SIG-M5 treated with dmso at 0.1 percent for 504 hours (cell line): ENCODE measurements at regions not wholly inside any gene's neighbourhood (a gene's known extent, or its start where the extent isn't known, plus 50 kb on each side); places are given as distances from the start of the nearest gene placed in this dataset.

Experiments used
- DNase-seq: peaks from one replicate; lab custom pipeline; 2025; ENCODE audit not compliant: unreplicated experiment; lab: John Stamatoyannopoulos, UW

DNA sequence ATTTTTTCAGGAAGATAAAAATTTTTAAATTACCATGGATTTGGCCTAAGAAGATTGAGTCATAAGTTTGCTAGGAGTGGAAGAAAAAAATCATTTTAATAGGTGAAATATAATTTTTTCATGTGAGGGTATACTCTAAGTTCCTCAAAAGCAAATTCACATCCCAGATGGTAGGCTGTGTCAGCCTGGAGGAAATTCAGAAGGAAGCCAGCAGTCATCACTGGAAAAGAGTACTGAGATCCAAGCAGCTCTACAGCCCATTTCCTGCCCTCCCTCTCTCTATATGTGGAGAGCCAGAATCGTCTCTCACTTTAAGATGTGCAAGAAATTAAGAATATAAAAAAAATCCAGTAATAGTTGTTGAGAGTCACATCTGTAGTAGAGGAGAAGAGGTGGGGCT, 126.5 kb upstream of the CDH18 start:
- DNase-seq, result no peak

DNA sequence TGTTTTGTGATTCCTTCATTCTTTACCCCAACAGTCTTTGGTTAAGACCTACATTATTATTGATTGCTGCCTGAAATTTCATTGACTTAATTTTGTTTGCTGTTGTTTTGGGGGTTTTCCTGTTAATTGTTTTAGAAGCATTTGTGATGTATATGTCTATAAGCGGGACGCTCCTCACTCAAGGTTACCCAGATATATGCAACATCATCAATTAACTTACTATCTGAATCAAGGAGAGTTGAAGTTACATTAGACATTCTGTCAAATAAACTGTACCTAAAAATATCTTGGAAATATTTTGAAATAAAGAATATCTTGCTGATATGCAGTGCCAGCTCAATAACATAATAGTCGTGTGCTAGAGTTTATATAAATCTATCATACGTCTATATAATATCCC, 125.9 kb upstream of the CDH18 start:
- no peak for DNase-seq

DNA sequence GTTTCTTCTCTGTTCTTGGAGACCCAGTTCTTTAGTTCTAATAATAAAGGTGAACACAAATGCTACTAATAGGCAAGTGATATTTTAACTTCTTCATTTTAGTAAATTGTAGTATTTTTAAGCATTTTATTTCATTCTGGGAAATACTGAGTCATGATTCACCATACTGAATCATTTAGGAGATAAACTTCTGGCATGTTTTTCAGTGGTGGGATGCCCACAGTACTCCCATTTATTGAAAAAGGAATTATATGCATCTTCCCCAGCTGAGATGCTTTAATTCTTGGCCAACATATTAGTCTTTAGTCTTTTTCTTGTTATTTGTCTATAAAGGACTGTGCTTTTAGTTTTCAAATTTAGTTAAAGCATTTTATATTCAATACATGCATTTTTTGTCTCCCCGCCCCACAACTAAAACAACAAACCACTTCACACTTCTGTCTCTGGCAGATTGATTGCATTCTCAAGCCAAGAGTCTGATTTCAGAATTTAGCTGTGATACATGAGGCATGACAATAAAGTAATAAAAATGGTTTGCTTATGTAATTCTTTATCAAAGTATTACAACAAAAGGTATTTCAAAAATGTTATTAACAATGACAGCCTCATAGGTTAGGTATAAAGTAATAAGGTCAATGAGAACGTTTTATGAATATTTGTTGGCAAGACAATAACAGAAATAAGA, 125.2 kb upstream of the CDH18 start:
- DNase-seq, result no peak

- DNase-seq, result peak; percentile 8
These were observed 121.3 kb upstream of the CDH18 start for GRCh38 chr5:20109326-20109725.

DNA sequence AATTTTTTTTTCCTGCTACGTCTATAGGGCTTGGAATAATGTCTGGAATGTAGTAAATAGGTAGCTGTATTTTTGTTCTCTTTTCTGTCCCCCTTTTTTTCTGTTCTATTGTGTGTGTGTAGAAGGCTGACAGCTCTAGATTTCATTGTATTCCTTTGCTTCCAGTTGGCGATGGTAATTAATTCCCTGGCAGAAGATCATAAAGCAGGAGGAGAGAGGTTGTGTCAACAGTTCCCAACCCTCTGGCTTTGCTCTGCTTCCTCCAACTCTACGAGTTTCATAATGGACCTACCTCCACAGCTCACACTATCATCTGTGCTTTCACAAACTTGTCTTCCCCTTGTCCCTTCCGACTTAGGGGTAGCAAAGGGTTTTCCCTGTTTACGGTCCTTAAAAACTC, 117.9 kb upstream of the CDH18 start:
- DNase-seq, result no peak

DNA sequence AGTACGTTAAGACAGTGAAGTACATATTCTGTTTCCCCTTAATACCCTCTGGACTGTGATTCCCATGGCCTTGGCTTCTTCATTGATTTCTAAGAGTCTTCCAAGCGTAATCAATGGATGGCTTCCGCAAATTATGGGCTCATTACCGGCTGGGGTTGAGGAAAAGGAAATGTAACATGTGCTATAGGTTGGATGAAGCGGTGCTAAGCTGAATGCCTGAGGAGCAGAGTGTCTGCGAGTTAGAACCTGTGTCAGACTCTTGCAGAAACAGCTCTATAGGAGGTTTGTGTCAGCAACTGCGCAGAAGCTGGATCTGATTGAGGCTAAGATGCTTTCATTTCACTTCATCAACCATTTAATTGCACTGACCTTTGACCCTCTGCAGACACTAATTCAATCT, 114.3 kb upstream of the CDH18 start:
- no peak for DNase-seq

GRCh38 chr5:20098694-20099093, 110.7 kb upstream of the CDH18 start:
- no peak for DNase-seq

DNA sequence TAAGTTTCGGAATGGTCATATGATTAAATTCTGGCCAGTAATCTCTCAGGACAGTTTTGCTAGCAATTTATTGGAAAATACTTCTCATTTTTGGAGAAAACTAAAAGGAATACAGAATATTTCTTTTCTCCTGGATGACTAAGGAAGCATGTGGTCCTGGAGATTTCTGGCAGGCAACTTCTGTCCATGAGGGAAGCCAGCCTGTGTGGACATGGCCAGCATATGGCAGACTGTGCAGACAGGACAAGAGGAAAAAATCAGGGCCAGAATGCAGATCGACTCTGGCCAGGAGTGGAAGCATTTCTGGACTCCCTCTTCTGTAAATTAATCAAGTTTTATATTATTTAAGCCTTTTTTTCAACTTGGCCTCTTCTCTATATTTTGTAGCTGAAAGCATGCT, 100.4 kb upstream of the CDH18 start:
- DNase-seq, result no peak

DNA sequence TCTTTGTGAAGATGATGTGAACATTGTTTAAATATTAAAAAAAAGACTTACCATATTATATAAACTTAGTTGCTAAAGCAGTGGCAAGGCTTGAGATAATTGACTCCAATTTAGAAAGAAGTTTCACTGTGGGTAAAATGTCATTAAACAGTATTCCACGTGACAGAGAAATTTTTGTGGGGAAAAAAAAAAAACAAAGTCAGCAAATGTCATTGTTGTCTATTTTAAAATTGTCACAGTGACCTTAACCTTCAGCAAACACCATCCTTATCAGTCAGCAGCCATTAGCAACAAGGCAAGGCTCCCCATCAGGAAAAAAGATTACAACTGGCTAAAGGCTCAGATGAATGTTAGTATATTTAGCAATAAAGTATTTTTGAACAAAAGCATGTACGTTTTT, 99.3 kb upstream of the CDH18 start:
- no peak for DNase-seq

- no peak for DNase-seq
These were observed 89.2 kb upstream of the CDH18 start for GRCh38 chr5:20077186-20077585.

GRCh38 chr5:20056933-20057332, 68.9 kb upstream of the CDH18 start:
- DNase-seq, result no peak

- no peak for DNase-seq
These were observed 67.3 kb upstream of the CDH18 start for GRCh38 chr5:20055301-20055700.

GRCh38 chr5:20050262-20050661, 62.3 kb upstream of the CDH18 start:
- no peak for DNase-seq

DNA sequence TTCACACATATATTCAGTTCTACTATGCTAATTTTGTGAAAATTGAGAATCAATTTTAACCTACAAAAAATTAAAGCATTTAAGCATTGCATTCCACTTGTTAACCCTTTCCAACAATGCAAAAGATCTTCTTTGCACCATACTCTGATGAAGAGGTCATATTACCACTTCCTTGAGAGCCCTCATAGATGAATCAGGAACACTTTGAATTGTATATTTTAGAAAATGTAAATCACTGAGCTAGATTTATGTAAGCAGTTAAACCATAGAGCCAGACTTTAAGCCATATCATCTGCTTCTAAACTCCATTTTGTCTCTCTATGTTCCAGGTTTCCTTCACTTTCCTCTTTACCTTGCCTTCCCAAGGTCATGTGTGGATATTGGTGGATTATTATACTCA, 56.5 kb upstream of the CDH18 start:
- DNase-seq, result no peak

- DNase-seq, result no peak
These were observed 53.6 kb upstream of the CDH18 start for GRCh38 chr5:20041326-20042274.

DNA sequence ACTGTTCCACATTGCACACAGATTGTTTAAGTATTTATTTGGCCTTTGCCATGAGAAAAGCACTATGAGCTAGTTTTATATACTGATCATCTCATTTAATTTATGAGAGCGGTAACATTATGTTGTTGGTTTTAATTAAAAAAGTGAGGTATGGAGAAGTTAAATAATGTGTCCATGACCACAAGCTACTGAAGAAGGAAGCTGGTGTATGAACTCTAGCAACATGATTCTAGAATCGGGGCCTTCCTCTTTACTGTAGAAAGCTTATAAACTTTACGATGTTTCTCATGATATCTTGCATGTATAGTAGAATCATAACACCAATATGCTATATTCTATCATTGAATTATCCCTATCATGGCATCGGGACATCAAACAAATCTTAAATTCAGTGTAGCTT, 52.9 kb upstream of the CDH18 start:
- DNase-seq, result no peak
